CD4-positive, CD25-positive, alpha-beta regulatory T cell (primary cell): ENCODE measurements at regions not wholly inside any gene's neighbourhood (a gene's known extent, or its start where the extent isn't known, plus 50 kb on each side); places are given as distances from the start of the nearest gene placed in this dataset.

Experiments
- ATAC-seq, 2 donors: fragments of 150-1000 bp; cut with Tn5 transposase; one replicate each; pipeline ENCODE4 v1.10.0; 2021; ENCODE audit warnings: low read depth in 2 of 2, moderate number of reproducible peaks in 2 of 2, moderate library complexity in 1 of 2
- DNase-seq, 3 donors: peaks; one replicate each; pipeline versions ENCODE4 v3.0.0 to v3.0.0-alpha.2; 2012 to 2022; ENCODE audit warnings: mixed read lengths in 1 of 3
- H3K27ac ChIP-seq: one replicate; pipeline ENCODE4 v1.7.0; 2013; ENCODE audit warnings: mild to moderate bottlenecking, low read length; ENCODE audit not compliant: insufficient read depth, poor library complexity, severe bottlenecking
- H3K27me3 ChIP-seq: one replicate; pipeline ENCODE4 v1.7.0; 2013; ENCODE audit warnings: low read length; ENCODE audit not compliant: control insufficient read depth, insufficient read depth
- H3K36me3 ChIP-seq: one replicate; pipeline ENCODE4 v1.7.0; 2013; ENCODE audit warnings: mild to moderate bottlenecking, low read length, moderate library complexity; ENCODE audit not compliant: control insufficient read depth, insufficient read depth
- H3K4me1 ChIP-seq: 2 replicates; pipeline ENCODE4 v1.7.0; 2013; ENCODE audit warnings: mild to moderate bottlenecking, low read length; ENCODE audit not compliant: insufficient read depth, control insufficient read depth, poor library complexity, severe bottlenecking
- H3K4me3 ChIP-seq: one replicate; pipeline ENCODE4 v1.7.0; 2013; ENCODE audit warnings: low read depth, mild to moderate bottlenecking, low read length, moderate library complexity
- H3K9me3 ChIP-seq, 2 experiments: 1 replicate in 1 of 2; 2 replicates in 1 of 2; pipeline ENCODE4 v1.7.0; 2013; ENCODE audit warnings: low read length in 2 of 2, mild to moderate bottlenecking in 1 of 2, moderate library complexity in 1 of 2; ENCODE audit not compliant: control insufficient read depth in 2 of 2
- H3K27ac Mint-ChIP-seq, 3 donors: one replicate each; pipeline ENCODE4 v1.8.0; 2020 to 2022; ENCODE audit warnings: mild to moderate bottlenecking in 3 of 3, mixed read lengths in 3 of 3, moderate library complexity in 2 of 3
- H3K27me3 Mint-ChIP-seq: one replicate; pipeline ENCODE4 v1.8.0; 2022; ENCODE audit warnings: mild to moderate bottlenecking, mixed read lengths
- H3K36me3 Mint-ChIP-seq: one replicate; pipeline ENCODE4 v1.8.0; 2020; ENCODE audit warnings: mixed read lengths
- H3K4me1 Mint-ChIP-seq, 4 donors: one replicate each; pipeline ENCODE4 v1.8.0; 2020 to 2022; ENCODE audit warnings: mixed read lengths in 4 of 4, mild to moderate bottlenecking in 1 of 4
- H3K4me3 Mint-ChIP-seq, 4 donors: one replicate each; pipeline ENCODE4 v1.8.0; 2020 to 2022; ENCODE audit warnings: mild to moderate bottlenecking in 4 of 4, mixed read lengths in 4 of 4, moderate library complexity in 3 of 4
- H3K9me3 Mint-ChIP-seq, 7 donors: one replicate each; pipeline ENCODE4 v1.8.0; 2020 to 2022; ENCODE audit warnings: mixed read lengths in 7 of 7, mild to moderate bottlenecking in 3 of 7, moderate library complexity in 2 of 7

GRCh38 chr20:11379257-11380011 is 538.3 kb upstream of the BTBD3 start:
- Mint-ChIP-seq H3K27me3 (no peaks in the 10 kb centered on the region), H3K9me3 (peaks cover 2 to 18% (median 7%) of the 10 kb centered on the region in 7 donors), H3K4me3 (no peak overlapping the region), H3K27ac (no peak overlapping the region), H3K4me1 (no peaks in the 10 kb centered on the region), H3K36me3 (no peaks in the 10 kb centered on the region)
- ATAC-seq (no peak), DNase-seq (no peak)
- H3K9me3 ChIP-seq, result peaks cover 0 to 7% of the 10 kb centered on the region in 2 experiments
- no peak overlapping the region for H3K27ac ChIP-seq
- H3K4me1 ChIP-seq, result no peaks in the 10 kb centered on the region
- no peaks in the 10 kb centered on the region for H3K36me3 ChIP-seq
- no peaks in the 10 kb centered on the region for H3K27me3 ChIP-seq
- H3K4me3 ChIP-seq, result no peak overlapping the region

- Histone ChIP-seq H3K27ac (no peak overlapping the region), H3K4me1 (no peaks in the 10 kb centered on the region), H3K9me3 (peaks cover 0 to 7% of the 10 kb centered on the region in 2 experiments), H3K27me3 (no peaks in the 10 kb centered on the region), H3K4me3 (no peak overlapping the region), H3K36me3 (no peaks in the 10 kb centered on the region)
- ATAC-seq (no peak), DNase-seq (no peak)
- H3K4me1 Mint-ChIP-seq, result no peaks in the 10 kb centered on the region
- no peaks in the 10 kb centered on the region for H3K27me3 Mint-ChIP-seq
- H3K9me3 Mint-ChIP-seq, result peaks cover 0 to 18% (median 7%) of the 10 kb centered on the region in 7 donors
- no peak overlapping the region for H3K27ac Mint-ChIP-seq
- no peak overlapping the region for H3K4me3 Mint-ChIP-seq
- H3K36me3 Mint-ChIP-seq, result no peaks in the 10 kb centered on the region
These were observed 537.4 kb upstream of the BTBD3 start for GRCh38 chr20:11380283-11380682.

- Mint-ChIP-seq H3K4me3 (no peak overlapping the region), H3K9me3 (peaks cover 2 to 16% (median 6%) of the 10 kb centered on the region in 7 donors), H3K27me3 (no peaks in the 10 kb centered on the region), H3K27ac (no peak overlapping the region), H3K36me3 (no peaks in the 10 kb centered on the region), H3K4me1 (no peaks in the 10 kb centered on the region)
- no peaks in the 10 kb centered on the region for H3K4me1 ChIP-seq
- no peaks in the 10 kb centered on the region for H3K36me3 ChIP-seq
- no peak overlapping the region for H3K27ac ChIP-seq
- no peaks in the 10 kb centered on the region for H3K27me3 ChIP-seq
- DNase-seq, result no peak
- H3K4me3 ChIP-seq, result no peak overlapping the region
- no peak for ATAC-seq
- H3K9me3 ChIP-seq, result no peaks in the 10 kb centered on the region
These were observed 530.4 kb upstream of the BTBD3 start for GRCh38 chr20:11387189-11387754.

- DNase-seq (no peak), ATAC-seq (no peak)
- no peaks in the 10 kb centered on the region for H3K9me3 ChIP-seq
- H3K4me3 ChIP-seq, result no peak overlapping the region
- H3K4me1 ChIP-seq, result no peaks in the 10 kb centered on the region
- Mint-ChIP-seq H3K27ac (no peak overlapping the region), H3K9me3 (peaks cover 0 to 11% (median 4%) of the 10 kb centered on the region in 7 donors), H3K27me3 (no peaks in the 10 kb centered on the region), H3K36me3 (no peaks in the 10 kb centered on the region), H3K4me1 (no peaks in the 10 kb centered on the region), H3K4me3 (no peak overlapping the region)
- H3K27ac ChIP-seq, result no peak overlapping the region
- H3K36me3 ChIP-seq, result no peaks in the 10 kb centered on the region
- no peaks in the 10 kb centered on the region for H3K27me3 ChIP-seq
These were observed 528.5 kb upstream of the BTBD3 start for GRCh38 chr20:11389186-11389585.

- Mint-ChIP-seq H3K4me1 (no peaks in the 10 kb centered on the region), H3K36me3 (no peaks in the 10 kb centered on the region), H3K27me3 (no peaks in the 10 kb centered on the region), H3K9me3 (peaks cover 0 to 26% (median 5%) of the 10 kb centered on the region in 7 donors), H3K4me3 (no peak overlapping the region), H3K27ac (no peak overlapping the region)
- Histone ChIP-seq H3K27me3 (no peaks in the 10 kb centered on the region), H3K4me1 (no peaks in the 10 kb centered on the region), H3K9me3 (peaks cover 0 to 3% of the 10 kb centered on the region in 2 experiments), H3K27ac (no peak overlapping the region), H3K4me3 (no peak overlapping the region), H3K36me3 (no peaks in the 10 kb centered on the region)
- DNase-seq (no peak), ATAC-seq (no peak)
These were observed 526.1 kb upstream of the BTBD3 start for GRCh38 chr20:11391591-11391990.

GRCh38 chr20:11394145-11394833 is 523.4 kb upstream of the BTBD3 start:
- Histone ChIP-seq H3K36me3 (no peaks in the 10 kb centered on the region), H3K27ac (no peak overlapping the region), H3K4me3 (no peak overlapping the region), H3K27me3 (no peaks in the 10 kb centered on the region), H3K4me1 (no peaks in the 10 kb centered on the region), H3K9me3 (peaks cover 0 to 3% of the 10 kb centered on the region in 2 experiments)
- Mint-ChIP-seq H3K4me1 (no peaks in the 10 kb centered on the region), H3K27ac (no peak overlapping the region), H3K36me3 (no peaks in the 10 kb centered on the region), H3K27me3 (no peaks in the 10 kb centered on the region), H3K9me3 (peaks cover 0 to 16% (median 3%) of the 10 kb centered on the region in 7 donors), H3K4me3 (no peak overlapping the region)
- no peak for ATAC-seq
- DNase-seq, result no peak

- H3K4me1 Mint-ChIP-seq, result no peaks in the 10 kb centered on the region
- no peaks in the 10 kb centered on the region for H3K36me3 ChIP-seq
- H3K4me3 ChIP-seq, result no peak overlapping the region
- H3K27me3 ChIP-seq, result no peaks in the 10 kb centered on the region
- ATAC-seq, result no peak
- H3K4me1 ChIP-seq, result no peaks in the 10 kb centered on the region
- no peaks in the 10 kb centered on the region for H3K27me3 Mint-ChIP-seq
- no peaks in the 10 kb centered on the region for H3K36me3 Mint-ChIP-seq
- peaks cover 0 to 21% (median 4%) of the 10 kb centered on the region in 7 donors for H3K9me3 Mint-ChIP-seq
- no peak overlapping the region for H3K27ac ChIP-seq
- peaks cover 0 to 3% of the 10 kb centered on the region in 2 experiments for H3K9me3 ChIP-seq
- no peak overlapping the region for H3K27ac Mint-ChIP-seq
- DNase-seq, result no peak
- no peak overlapping the region for H3K4me3 Mint-ChIP-seq
These were observed 522.1 kb upstream of the BTBD3 start for GRCh38 chr20:11395581-11395980.
